ENCODE measurements at regions not wholly inside any gene's neighbourhood (a gene's known extent, or its start where the extent isn't known, plus 50 kb on each side); places are given as distances from the start of the nearest gene placed in this dataset.

DNA sequence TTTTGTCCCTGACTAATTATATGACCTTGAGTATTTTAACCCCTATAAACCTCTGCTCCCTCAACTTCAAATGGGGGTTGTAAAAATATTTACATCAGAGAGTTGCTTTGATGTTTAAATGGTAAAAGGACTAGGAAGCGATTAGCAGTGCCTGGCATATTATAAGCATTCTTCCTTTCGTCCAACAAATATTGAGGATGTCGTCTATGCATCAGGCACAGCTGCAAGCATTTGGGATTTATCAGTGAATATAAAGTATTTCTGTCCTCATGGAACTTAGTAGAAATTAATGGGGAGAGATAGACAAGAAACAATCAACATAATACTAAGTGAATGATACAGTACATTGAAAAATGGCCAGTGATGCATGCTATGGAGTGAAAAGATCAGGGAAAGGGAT lies 115.5 kb upstream of the EDNRA start:
- Mint-ChIP-seq H3K36me3 (no peaks in the 10 kb centered on the region), H3K4me1 (ENCODE audit: low read depth) (no peaks in the 10 kb centered on the region)

GRCh38 chr4:147366164-147366563 lies 114.7 kb upstream of the EDNRA start:
- no peak overlapping the region for H3K4me3 Mint-ChIP-seq
- no peaks in the 10 kb centered on the region for H3K4me1 Mint-ChIP-seq (ENCODE audit: low read depth)

More for the DNA sequence above, 115.5 kb upstream of the EDNRA start:
- H3K9me3 Mint-ChIP-seq (ENCODE audit: low read depth), result peaks cover 4% of the 10 kb centered on the region
- H3K27me3 Mint-ChIP-seq, result peaks cover 3% of the 10 kb centered on the region
- H3K4me3 Mint-ChIP-seq, result no peak overlapping the region
- no peak overlapping the region for H3K27ac Mint-ChIP-seq

GRCh38 chr4:147367891-147368290 lies 113.0 kb upstream of the EDNRA start:
- Mint-ChIP-seq H3K9me3 (ENCODE audit: low read depth) (peaks cover 4% of the 10 kb centered on the region), H3K36me3 (no peaks in the 10 kb centered on the region), H3K4me3 (no peak overlapping the region), H3K27ac (no peak overlapping the region), H3K4me1 (ENCODE audit: low read depth) (no peaks in the 10 kb centered on the region), H3K27me3 (peaks cover 3% of the 10 kb centered on the region)

More at GRCh38 chr4:147366164-147366563, 114.7 kb upstream of the EDNRA start:
- H3K27me3 Mint-ChIP-seq, result peaks cover 3% of the 10 kb centered on the region
- H3K36me3 Mint-ChIP-seq, result no peaks in the 10 kb centered on the region
- H3K9me3 Mint-ChIP-seq (ENCODE audit: low read depth), result peaks cover 4% of the 10 kb centered on the region
- H3K27ac Mint-ChIP-seq, result no peak overlapping the region

- Mint-ChIP-seq H3K27me3 (peaks cover 3% of the 10 kb centered on the region), H3K4me1 (ENCODE audit: low read depth) (no peaks in the 10 kb centered on the region), H3K9me3 (ENCODE audit: low read depth) (peaks cover under 1% of the 10 kb centered on the region), H3K27ac (no peak overlapping the region), H3K36me3 (no peaks in the 10 kb centered on the region), H3K4me3 (no peak overlapping the region)
Observed at GRCh38 chr4:147368948-147369347, 111.9 kb upstream of the EDNRA start.

DNA sequence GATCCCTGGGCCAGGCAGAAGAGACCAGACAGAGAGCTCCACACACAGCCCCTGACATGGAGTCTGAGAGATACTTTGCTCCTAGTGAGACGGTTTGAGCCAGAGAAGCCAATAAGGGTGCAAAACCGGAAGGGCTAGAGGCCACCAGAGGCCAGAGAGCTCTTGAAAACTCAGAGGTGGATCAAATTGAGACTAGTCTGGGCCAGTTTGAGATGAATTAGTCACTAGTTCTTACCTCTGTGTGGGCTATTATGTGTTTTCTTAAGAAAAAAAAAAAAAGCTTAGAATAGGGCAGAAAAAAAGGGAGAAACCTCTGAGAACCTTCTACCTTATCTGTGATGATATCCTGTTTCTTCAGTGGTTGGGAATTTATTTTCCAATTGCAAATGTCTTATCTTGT lies 110.4 kb upstream of the EDNRA start:
- no peaks in the 10 kb centered on the region for H3K36me3 Mint-ChIP-seq
- H3K27me3 Mint-ChIP-seq, result no peaks in the 10 kb centered on the region
- no peak overlapping the region for H3K27ac Mint-ChIP-seq
- no peak overlapping the region for H3K4me3 Mint-ChIP-seq
- H3K4me1 Mint-ChIP-seq (ENCODE audit: low read depth), result no peaks in the 10 kb centered on the region
- H3K9me3 Mint-ChIP-seq (ENCODE audit: low read depth), result no peaks in the 10 kb centered on the region

DNA sequence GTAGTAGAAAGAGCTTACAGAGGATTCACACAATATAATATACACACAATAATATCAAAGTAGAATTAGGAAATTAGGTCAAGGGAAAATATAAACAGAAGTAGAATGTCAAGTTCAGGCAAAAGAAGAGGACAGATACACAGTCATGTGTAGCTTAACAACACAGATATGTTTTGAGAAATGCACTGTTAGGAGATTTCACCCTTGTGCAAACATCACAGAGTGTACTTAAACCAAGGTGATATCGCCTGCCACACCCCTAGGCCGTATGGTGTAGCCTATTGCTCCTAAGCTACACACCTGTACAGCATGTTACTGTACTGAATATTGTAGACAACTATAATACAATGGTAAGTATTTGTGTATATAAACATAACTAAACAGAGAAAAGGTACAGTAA lies 110.0 kb upstream of the EDNRA start:
- Mint-ChIP-seq H3K36me3 (no peaks in the 10 kb centered on the region), H3K9me3 (ENCODE audit: low read depth) (peaks cover 3% of the 10 kb centered on the region), H3K4me1 (ENCODE audit: low read depth) (no peaks in the 10 kb centered on the region), H3K27me3 (peaks cover 2% of the 10 kb centered on the region), H3K4me3 (no peak overlapping the region), H3K27ac (no peak overlapping the region)

DNA sequence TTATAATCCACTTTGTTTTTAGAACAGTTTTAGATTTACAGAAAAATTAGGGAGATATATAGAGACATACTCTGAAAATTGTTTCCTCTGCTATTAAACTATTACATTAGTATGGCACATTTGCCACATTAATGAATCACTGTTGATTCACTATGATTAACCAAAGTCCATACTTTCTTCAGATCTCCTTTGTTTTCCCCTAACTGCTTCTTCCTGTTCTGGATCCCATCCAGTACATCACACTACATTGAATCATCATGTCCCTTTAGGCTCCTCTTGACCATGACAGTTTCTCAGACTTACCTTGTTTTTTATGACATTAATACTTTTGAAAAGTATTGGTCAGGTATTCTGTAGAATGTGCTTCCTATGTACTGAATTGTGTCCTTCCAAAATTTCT lies 109.2 kb upstream of the EDNRA start:
- Mint-ChIP-seq H3K4me1 (ENCODE audit: low read depth) (no peaks in the 10 kb centered on the region), H3K36me3 (no peaks in the 10 kb centered on the region), H3K27me3 (peaks cover 2% of the 10 kb centered on the region), H3K27ac (no peak overlapping the region), H3K4me3 (no peak overlapping the region), H3K9me3 (ENCODE audit: low read depth) (peaks cover 6% of the 10 kb centered on the region)

DNA sequence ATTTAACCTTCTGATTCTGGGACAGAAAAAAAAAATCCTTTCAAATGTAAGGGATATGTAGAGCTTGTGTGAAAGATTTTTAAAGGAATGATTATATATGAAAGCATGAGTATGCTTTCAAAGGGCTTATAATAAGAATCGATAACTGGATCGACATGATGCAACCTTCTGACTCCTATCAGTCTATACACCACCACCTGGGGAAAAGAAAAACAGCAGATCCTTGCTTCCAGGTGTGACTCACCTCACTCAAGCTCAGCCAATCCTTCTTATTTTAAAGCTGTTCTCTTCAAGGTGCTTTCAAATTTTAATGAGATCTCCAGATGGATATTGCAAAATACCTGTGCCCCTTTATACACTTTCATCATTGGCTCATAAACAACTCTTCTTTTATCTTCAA lies 102.1 kb upstream of the EDNRA start:
- Mint-ChIP-seq H3K9me3 (ENCODE audit: low read depth) (peaks cover 6% of the 10 kb centered on the region), H3K27me3 (peaks cover 2% of the 10 kb centered on the region), H3K27ac (no peak overlapping the region), H3K36me3 (no peaks in the 10 kb centered on the region), H3K4me3 (no peak overlapping the region), H3K4me1 (ENCODE audit: low read depth) (no peaks in the 10 kb centered on the region)

GRCh38 chr4:147381749-147382148 lies 99.1 kb upstream of the EDNRA start:
- Mint-ChIP-seq H3K27me3 (no peaks in the 10 kb centered on the region), H3K4me3 (no peak overlapping the region), H3K9me3 (ENCODE audit: low read depth) (no peaks in the 10 kb centered on the region), H3K36me3 (no peaks in the 10 kb centered on the region), H3K4me1 (ENCODE audit: low read depth) (no peaks in the 10 kb centered on the region), H3K27ac (no peak overlapping the region)

DNA sequence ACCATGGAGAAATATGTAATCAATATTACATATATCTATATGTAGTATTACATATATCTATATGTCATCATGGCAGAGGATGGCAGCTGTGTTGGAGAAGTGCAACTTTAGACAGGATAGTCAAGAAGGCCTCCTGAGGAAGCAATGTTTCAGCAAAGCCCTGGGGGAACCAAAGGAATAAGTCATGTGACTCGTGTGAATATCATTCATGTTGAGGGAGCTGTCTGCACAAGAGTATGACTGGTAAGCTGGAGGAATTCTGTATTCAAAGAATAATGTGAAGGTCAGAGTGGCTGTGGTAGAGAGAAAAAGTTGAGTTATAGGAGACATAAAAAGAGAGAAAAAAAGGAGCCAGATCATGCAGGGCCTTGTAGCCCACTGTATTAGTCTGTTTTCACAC lies 92.9 kb upstream of the EDNRA start:
- Mint-ChIP-seq H3K27ac (no peak overlapping the region), H3K36me3 (no peaks in the 10 kb centered on the region), H3K4me3 (no peak overlapping the region)

GRCh38 chr4:147396105-147396504 lies 84.8 kb upstream of the EDNRA start:
- Mint-ChIP-seq H3K27ac (no peak overlapping the region), H3K4me1 (ENCODE audit: low read depth) (no peaks in the 10 kb centered on the region), H3K9me3 (ENCODE audit: low read depth) (peaks cover 16% of the 10 kb centered on the region), H3K4me3 (no peak overlapping the region), H3K27me3 (peaks cover 6% of the 10 kb centered on the region), H3K36me3 (no peaks in the 10 kb centered on the region)

More for the DNA sequence above, 92.9 kb upstream of the EDNRA start:
- Mint-ChIP-seq H3K27me3 (peaks cover 1% of the 10 kb centered on the region), H3K9me3 (ENCODE audit: low read depth) (peaks cover 4% of the 10 kb centered on the region), H3K4me1 (ENCODE audit: low read depth) (no peaks in the 10 kb centered on the region)

DNA sequence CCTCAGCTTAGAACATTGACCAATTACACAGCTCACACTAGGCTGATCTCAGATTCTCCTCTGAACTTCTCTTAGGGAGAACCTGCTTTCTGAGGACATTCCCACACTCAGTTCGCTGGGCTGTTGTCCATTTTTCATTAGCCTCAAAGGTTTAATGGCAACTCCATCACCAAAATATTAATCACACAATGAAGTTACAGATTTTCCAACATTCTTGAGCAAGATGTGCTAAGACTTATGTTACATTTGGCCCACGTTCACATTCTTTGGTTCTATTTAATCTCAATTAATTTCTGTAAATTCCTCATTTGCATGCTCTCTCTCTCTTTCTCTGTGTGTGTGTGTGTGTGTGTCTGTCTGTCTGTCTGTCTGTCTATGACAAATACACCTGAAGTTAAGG lies 82.3 kb upstream of the EDNRA start:
- Mint-ChIP-seq H3K9me3 (ENCODE audit: low read depth) (peaks cover 9% of the 10 kb centered on the region), H3K4me1 (ENCODE audit: low read depth) (no peaks in the 10 kb centered on the region), H3K27me3 (peaks cover 5% of the 10 kb centered on the region), H3K27ac (no peak overlapping the region), H3K36me3 (no peaks in the 10 kb centered on the region), H3K4me3 (no peak overlapping the region)

DNA sequence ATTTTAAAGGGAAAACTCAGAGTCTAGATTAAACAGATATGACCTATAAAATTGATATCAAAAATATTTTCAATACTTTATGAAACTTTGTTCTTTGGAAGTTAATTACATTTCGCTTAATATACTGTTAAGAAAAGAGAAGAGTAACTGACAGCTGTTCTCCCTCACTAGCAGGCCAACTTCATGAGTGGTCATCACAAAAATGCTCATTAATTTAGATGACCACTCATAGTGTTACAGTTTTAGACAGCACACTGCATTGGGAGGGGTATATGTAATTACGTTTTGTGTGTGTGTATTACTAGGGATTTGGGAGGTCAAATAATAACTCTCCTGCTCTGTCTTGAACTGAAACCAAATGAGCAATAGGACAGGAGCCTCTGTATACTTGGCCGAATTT lies 80.2 kb upstream of the EDNRA start:
- H3K27ac Mint-ChIP-seq, result no peak overlapping the region

GRCh38 chr4:147401221-147401620 lies 79.7 kb upstream of the EDNRA start:
- Mint-ChIP-seq H3K4me3 (no peak overlapping the region), H3K27ac (no peak overlapping the region), H3K27me3 (peaks cover under 1% of the 10 kb centered on the region), H3K4me1 (ENCODE audit: low read depth) (no peaks in the 10 kb centered on the region), H3K36me3 (no peaks in the 10 kb centered on the region), H3K9me3 (ENCODE audit: low read depth) (no peaks in the 10 kb centered on the region)

More for the DNA sequence above, 80.2 kb upstream of the EDNRA start:
- Mint-ChIP-seq H3K9me3 (ENCODE audit: low read depth) (no peaks in the 10 kb centered on the region), H3K4me3 (no peak overlapping the region), H3K4me1 (ENCODE audit: low read depth) (no peaks in the 10 kb centered on the region), H3K36me3 (no peaks in the 10 kb centered on the region), H3K27me3 (peaks cover 3% of the 10 kb centered on the region)

GRCh38 chr4:147407261-147408045 lies 73.4 kb upstream of the EDNRA start:
- Mint-ChIP-seq H3K27ac (no peak overlapping the region), H3K4me1 (ENCODE audit: low read depth) (no peaks in the 10 kb centered on the region), H3K4me3 (no peak overlapping the region), H3K36me3 (no peaks in the 10 kb centered on the region), H3K27me3 (peaks cover 2% of the 10 kb centered on the region), H3K9me3 (ENCODE audit: low read depth) (no peaks in the 10 kb centered on the region)

DNA sequence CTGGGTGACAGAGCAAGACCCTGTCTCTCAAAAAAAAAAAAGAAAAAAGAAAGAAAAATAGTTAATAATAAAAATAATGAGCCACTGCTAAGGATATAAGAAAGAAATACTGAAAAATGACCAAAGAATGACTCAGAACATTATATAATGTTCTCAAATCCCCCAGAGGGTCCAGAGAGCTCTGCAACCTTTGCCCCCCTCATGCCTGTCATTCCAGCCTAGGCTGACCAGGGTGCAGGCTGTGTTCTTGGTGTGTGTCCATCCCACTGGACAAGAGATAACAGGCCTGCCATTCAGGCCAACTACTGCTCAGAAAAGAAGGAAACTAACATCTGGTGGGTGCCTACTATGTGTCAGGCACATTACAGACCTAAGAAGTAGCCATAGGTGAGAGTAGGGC lies 72.7 kb upstream of the EDNRA start:
- Mint-ChIP-seq H3K9me3 (ENCODE audit: low read depth) (no peaks in the 10 kb centered on the region), H3K27ac (no peak overlapping the region), H3K4me3 (no peak overlapping the region), H3K27me3 (peaks cover 2% of the 10 kb centered on the region), H3K4me1 (ENCODE audit: low read depth) (no peaks in the 10 kb centered on the region), H3K36me3 (no peaks in the 10 kb centered on the region)
